Activated CD4-positive, alpha-beta memory T cell treated with anti-CD3 and anti-CD28 coated beads for 36 hours (primary cell): ENCODE measurements at regions not wholly inside any gene's neighbourhood (a gene's known extent, or its start where the extent isn't known, plus 50 kb on each side); places are given as distances from the start of the nearest gene placed in this dataset.

ENCODE experiments used
- CTCF ChIA-PET: fragments of 350-600 bp; sonication (Branson Sonifier 250); formaldehyde crosslinking; loops from one replicate; lab custom pipeline; 2021; ENCODE audit warnings: antibody characterized with exemption, inconsistent platforms; lab: Charles Lee
- POLR2A ChIA-PET: fragments of 350-600 bp; sonication (Branson Sonifier 250); formaldehyde crosslinking; loops from one replicate; lab custom pipeline; 2021; ENCODE audit warnings: antibody characterized with exemption; lab: Charles Lee
- DNase-seq: peaks from one replicate; pipeline ENCODE4 v3.0.0-alpha.2; 2020
- H3K27ac Mint-ChIP-seq: one replicate; pipeline ENCODE4 v1.8.0; 2021; ENCODE audit warnings: mixed read lengths
- H3K27me3 Mint-ChIP-seq: one replicate; pipeline ENCODE4 v1.8.0; 2021; ENCODE audit warnings: mixed read lengths
- H3K36me3 Mint-ChIP-seq: one replicate; pipeline ENCODE4 v1.8.0; 2021; ENCODE audit warnings: mixed read lengths
- H3K4me1 Mint-ChIP-seq: one replicate; pipeline ENCODE4 v1.8.0; 2021; ENCODE audit warnings: low read depth, mixed read lengths
- H3K4me3 Mint-ChIP-seq: one replicate; pipeline ENCODE4 v1.8.0; 2021; ENCODE audit warnings: mild to moderate bottlenecking, mixed read lengths
- H3K9me3 Mint-ChIP-seq: one replicate; pipeline ENCODE4 v1.8.0; 2021; ENCODE audit warnings: mixed read lengths
- intact Hi-C: fragments of 100-400 bp; cut with micrococcal nuclease; formaldehyde crosslinking; loops from one replicate; pipeline ENCODE4 v1.15.1; 2023

DNA sequence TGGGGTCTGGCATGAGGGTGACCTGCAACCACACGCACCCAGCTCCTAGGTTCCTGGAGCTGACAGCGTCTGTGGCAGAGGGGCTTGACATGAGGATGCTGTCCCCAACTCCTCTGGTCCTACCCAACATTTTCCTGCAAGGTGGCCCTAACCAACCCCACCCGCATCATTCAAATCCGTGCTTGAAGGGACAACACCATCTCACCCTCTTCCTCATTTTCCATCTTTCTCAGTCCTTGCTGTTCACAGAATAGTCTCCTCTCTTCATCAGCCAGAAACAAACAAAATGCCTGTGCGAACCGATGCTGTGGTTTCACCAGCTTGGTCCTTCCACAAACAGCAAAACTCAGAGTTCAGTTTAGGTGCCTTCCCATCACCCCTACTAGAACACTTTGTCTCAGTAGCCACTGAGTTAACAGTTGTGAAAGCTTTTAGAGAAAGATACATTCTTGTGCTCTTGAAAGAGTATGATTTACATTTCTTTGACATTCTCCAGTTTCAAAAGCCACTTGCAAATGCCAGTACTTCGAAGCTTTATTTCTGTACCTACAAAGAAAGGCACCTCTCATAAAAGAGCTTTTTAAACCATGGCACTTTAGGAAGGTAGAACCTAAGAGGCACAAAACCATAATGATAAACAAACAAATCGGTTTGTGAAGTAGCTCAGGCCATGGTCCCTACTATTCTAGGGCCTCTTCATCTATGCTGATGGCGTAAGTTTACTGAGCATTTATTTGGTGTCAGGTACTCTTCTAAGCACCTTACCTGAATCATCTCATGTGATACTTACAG lies 360.1 kb downstream of the SHQ1 start:
- CTCF ChIA-PET, result interaction anchor here (1.0 to 1.1 kb wide), 2 partner anchors 19 to 34 kb away, joined by 3 read pairs; no protein-coding TSS in a partner anchor

DNA sequence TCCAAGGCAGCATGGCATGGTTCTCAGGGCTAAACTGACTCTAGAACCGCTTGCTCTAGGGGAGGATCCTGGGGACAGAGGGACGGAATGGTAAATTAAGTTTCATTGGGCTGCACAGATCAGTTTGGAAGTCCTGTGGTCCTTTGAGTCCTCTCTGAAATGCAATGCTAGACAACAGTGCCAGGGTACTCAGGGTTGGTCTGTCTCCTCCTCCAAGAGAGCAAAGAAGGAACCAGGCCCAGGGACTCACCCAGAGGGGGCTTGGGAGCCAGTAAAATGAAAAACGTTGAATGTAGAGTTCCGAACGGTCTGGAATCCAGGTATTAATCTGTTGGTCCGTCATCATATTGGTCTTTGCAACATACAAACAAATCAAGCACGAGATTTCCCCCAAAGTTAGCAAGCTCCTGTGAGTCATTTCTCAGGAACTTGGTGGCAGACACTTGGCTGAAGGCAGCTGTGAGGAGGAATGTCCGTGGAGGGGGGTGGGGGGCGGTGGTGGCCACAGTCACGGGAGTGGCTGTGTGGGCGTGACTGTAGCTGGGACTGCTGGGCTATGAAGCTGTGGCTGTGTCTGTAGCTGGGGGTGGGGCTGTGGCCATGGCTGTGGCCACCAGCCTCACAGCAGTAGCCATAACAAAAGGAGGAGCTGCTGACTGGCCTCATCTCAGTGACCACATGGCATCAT lies 361.0 kb downstream of the SHQ1 start:
- DNase-seq, result peak; percentile 83
- H3K36me3 Mint-ChIP-seq, result peaks cover 16% of the 10 kb centered on the region
- H3K27ac Mint-ChIP-seq, result peak overlapping the region; percentile 85
- peaks cover 62% of the 10 kb centered on the region for H3K4me1 Mint-ChIP-seq
- ChIA-PET CTCF (interaction anchor here (0.6 to 1.5 kb wide), 4 partner anchors 10 to 806 kb away, joined by 3 read pairs; no protein-coding TSS in a partner anchor), POLR2A (interaction anchor here (1.0 to 1.6 kb wide), 4 partner anchors 10 to 50 kb away, joined by 3 to 10 read pairs (median 5); no protein-coding TSS in a partner anchor)
- intact Hi-C loops, result loop anchor here (10.0 kb wide), 1 partner anchor 612 kb away; no protein-coding TSS in a partner anchor
- H3K4me3 Mint-ChIP-seq, result peak overlapping the region; percentile 34
- no peaks in the 10 kb centered on the region for H3K27me3 Mint-ChIP-seq
- peaks cover 17% of the 10 kb centered on the region for H3K9me3 Mint-ChIP-seq

More for the DNA sequence above, 360.1 kb downstream of the SHQ1 start:
- intact Hi-C loops, result loop anchor here (10.0 kb wide), 1 partner anchor 613 kb away; no protein-coding TSS in a partner anchor
- Mint-ChIP-seq H3K4me1 (peaks cover 53% of the 10 kb centered on the region), H3K27ac (peak overlapping the region; percentile 85), H3K4me3 (no peak overlapping the region), H3K27me3 (no peaks in the 10 kb centered on the region), H3K36me3 (peaks cover 16% of the 10 kb centered on the region), H3K9me3 (peaks cover 17% of the 10 kb centered on the region)
- DNase-seq, result no peak
- POLR2A ChIA-PET, result interaction anchor here (1.0 to 1.6 kb wide), 4 partner anchors 9 to 51 kb away, joined by 3 to 10 read pairs (median 5); no protein-coding TSS in a partner anchor

GRCh38 chr3:72485641-72486040 lies 362.6 kb downstream of the SHQ1 start:
- Mint-ChIP-seq H3K27me3 (no peaks in the 10 kb centered on the region), H3K4me1 (peaks cover 76% of the 10 kb centered on the region), H3K4me3 (no peak overlapping the region), H3K9me3 (peaks cover 17% of the 10 kb centered on the region), H3K36me3 (peaks cover 17% of the 10 kb centered on the region), H3K27ac (peak overlapping the region; percentile 83)
- DNase-seq, result no peak
- ChIA-PET CTCF (interaction anchor here (1.5 kb wide), 1 partner anchor 12 kb away, joined by 3 read pairs; no protein-coding TSS in a partner anchor), POLR2A (interaction anchor here (0.6 kb wide), 1 partner anchor 515 kb away, joined by 3 read pairs; no protein-coding TSS in a partner anchor)
- intact Hi-C loops, result loop anchor here (1.0 to 10.0 kb wide), 2 partner anchors 142 to 611 kb away; no protein-coding TSS in a partner anchor

- H3K4me1 Mint-ChIP-seq, result peaks cover 87% of the 10 kb centered on the region
- peaks cover 27% of the 10 kb centered on the region for H3K9me3 Mint-ChIP-seq
- peak overlapping the region; percentile 91 for H3K27ac Mint-ChIP-seq
- peaks cover 25% of the 10 kb centered on the region for H3K36me3 Mint-ChIP-seq
- intact Hi-C loops, result loop anchor here (1.0 to 10.0 kb wide), 11 partner anchors 8 to 761 kb away; no protein-coding TSS in a partner anchor
- no peaks in the 10 kb centered on the region for H3K27me3 Mint-ChIP-seq
- CTCF ChIA-PET, result interaction anchor here (0.6 to 2.3 kb wide), 4 partner anchors 37 to 183 kb away, joined by 3 to 7 read pairs (median 4); no protein-coding TSS in a partner anchor
- no peak overlapping the region for H3K4me3 Mint-ChIP-seq
- POLR2A ChIA-PET, result interaction anchor here (0.6 to 2.6 kb wide), 7 partner anchors 9 to 500 kb away, joined by 3 to 18 read pairs (median 4); partner anchors contain the start of gene RYBP
- no peak for DNase-seq
Measured at GRCh38 chr3:72483554-72484104, 364.6 kb downstream of the SHQ1 start.

DNA sequence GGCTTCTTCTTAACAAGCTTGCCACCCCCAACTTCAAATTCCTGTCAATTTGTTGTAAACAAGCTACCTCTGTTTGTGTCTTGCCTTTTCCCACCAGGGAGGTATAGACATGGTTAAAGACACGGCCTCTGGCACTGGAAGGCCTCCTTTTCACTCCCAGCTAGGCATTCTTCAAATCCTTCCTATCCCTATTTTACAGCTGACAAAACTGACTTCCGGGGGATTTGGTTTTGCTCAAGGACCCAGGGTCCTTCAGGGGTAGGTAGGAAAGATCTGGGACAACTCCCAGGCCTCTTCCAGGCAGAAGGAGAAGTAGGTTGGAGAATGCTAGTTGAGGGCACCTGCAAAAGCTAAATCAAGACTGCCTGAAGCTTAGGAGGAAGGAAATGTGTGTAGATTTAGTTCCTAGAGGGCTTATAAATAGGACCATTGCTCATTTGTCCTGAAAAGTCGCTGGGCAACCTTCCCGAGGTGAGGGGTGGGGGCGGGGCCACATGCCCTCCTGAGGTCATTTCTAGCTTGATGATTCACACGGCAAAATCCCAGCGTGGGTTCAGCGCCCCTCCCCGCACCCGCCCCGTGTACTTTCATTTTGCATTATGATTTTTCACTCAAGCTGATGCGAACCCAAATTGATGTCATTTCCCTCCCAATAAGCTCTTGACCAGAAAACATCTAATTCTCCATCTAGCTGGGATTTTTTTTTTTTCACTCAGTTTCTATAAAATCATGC lies 365.5 kb downstream of the SHQ1 start:
- peak overlapping the region; percentile 91 for H3K27ac Mint-ChIP-seq
- H3K4me3 Mint-ChIP-seq, result peak overlapping the region; percentile 42
- peaks cover 27% of the 10 kb centered on the region for H3K9me3 Mint-ChIP-seq
- H3K4me1 Mint-ChIP-seq, result peaks cover 79% of the 10 kb centered on the region
- intact Hi-C loops, result loop anchor here (1.0 to 10.0 kb wide), 8 partner anchors 7 to 760 kb away; no protein-coding TSS in a partner anchor
- ChIA-PET POLR2A (interaction anchor here (0.9 to 2.6 kb wide), 6 partner anchors 10 to 484 kb away, joined by 3 to 18 read pairs (median 4); partner anchors contain the start of gene RYBP), CTCF (interaction anchor here (1.4 to 2.3 kb wide), 3 partner anchors 38 to 184 kb away, joined by 3 to 7 read pairs (median 4); no protein-coding TSS in a partner anchor)
- DNase-seq, result peak; percentile 95
- H3K27me3 Mint-ChIP-seq, result no peaks in the 10 kb centered on the region
- peaks cover 25% of the 10 kb centered on the region for H3K36me3 Mint-ChIP-seq

GRCh38 chr3:72481542-72481941 lies 366.7 kb downstream of the SHQ1 start:
- CTCF ChIA-PET, result interaction anchor here (1.4 to 2.3 kb wide), 2 partner anchors 39 kb away, joined by 3 to 7 read pairs; no protein-coding TSS in a partner anchor
- H3K4me1 Mint-ChIP-seq, result peaks cover 74% of the 10 kb centered on the region
- intact Hi-C loops, result loop anchor here (1.0 to 10.0 kb wide), 6 partner anchors 54 to 759 kb away; no protein-coding TSS in a partner anchor
- POLR2A ChIA-PET, result interaction anchor here (1.7 to 2.2 kb wide), 2 partner anchors 34 to 482 kb away, joined by 3 to 6 read pairs; partner anchors contain the start of gene RYBP
- peaks cover 25% of the 10 kb centered on the region for H3K36me3 Mint-ChIP-seq
- peaks cover 27% of the 10 kb centered on the region for H3K9me3 Mint-ChIP-seq
- no peaks in the 10 kb centered on the region for H3K27me3 Mint-ChIP-seq
- peak overlapping the region; percentile 23 for H3K4me3 Mint-ChIP-seq
- peak overlapping the region; percentile 95 for H3K27ac Mint-ChIP-seq
- peak; percentile 50 for DNase-seq

GRCh38 chr3:72480366-72480765 lies 367.9 kb downstream of the SHQ1 start:
- intact Hi-C loops, result loop anchor here (5.0 to 10.0 kb wide), 5 partner anchors 53 to 758 kb away; no protein-coding TSS in a partner anchor
- H3K4me1 Mint-ChIP-seq, result peaks cover 74% of the 10 kb centered on the region
- peaks cover 17% of the 10 kb centered on the region for H3K36me3 Mint-ChIP-seq
- H3K4me3 Mint-ChIP-seq, result peak overlapping the region; percentile 38
- ChIA-PET CTCF (no interaction called here), POLR2A (no interaction called here)
- peaks cover 20% of the 10 kb centered on the region for H3K9me3 Mint-ChIP-seq
- peak overlapping the region; percentile 95 for H3K27ac Mint-ChIP-seq
- no peak for DNase-seq
- H3K27me3 Mint-ChIP-seq, result no peaks in the 10 kb centered on the region

DNA sequence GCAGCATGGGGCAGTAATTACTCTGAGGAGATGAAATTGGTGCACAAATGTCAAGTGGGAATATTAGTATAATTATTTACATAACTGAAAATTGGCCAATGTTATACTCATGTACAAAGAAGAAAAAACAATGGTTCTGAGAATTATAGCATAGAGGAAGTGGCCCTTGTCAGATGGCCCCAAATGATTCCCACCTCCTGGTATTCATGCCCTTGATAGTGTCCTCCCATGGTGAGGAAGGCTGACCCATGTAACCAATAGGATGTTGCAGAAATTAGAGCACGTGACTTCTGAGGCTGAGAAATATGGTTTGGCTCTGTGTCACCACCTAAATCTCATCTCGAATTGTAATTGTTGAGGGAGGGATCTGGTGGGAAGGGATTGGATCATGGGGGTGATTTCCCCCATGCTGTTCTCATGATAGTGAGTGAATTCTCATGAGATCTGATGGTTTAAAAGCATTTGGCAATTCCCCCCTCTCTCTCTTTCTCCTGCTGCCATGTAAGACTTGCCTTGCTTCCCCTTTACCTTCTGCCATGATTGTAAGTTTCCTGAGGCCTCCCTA lies 368.5 kb downstream of the SHQ1 start:
- Mint-ChIP-seq H3K4me1 (peaks cover 74% of the 10 kb centered on the region), H3K36me3 (peaks cover 11% of the 10 kb centered on the region), H3K27ac (peak overlapping the region; percentile 76), H3K9me3 (peaks cover 14% of the 10 kb centered on the region), H3K27me3 (no peaks in the 10 kb centered on the region), H3K4me3 (no peak overlapping the region)
- ChIA-PET POLR2A (no interaction called here), CTCF (no interaction called here)
- DNase-seq, result no peak
- intact Hi-C loops, result loop anchor here (5.0 to 10.0 kb wide), 6 partner anchors 52 to 757 kb away; no protein-coding TSS in a partner anchor

DNA sequence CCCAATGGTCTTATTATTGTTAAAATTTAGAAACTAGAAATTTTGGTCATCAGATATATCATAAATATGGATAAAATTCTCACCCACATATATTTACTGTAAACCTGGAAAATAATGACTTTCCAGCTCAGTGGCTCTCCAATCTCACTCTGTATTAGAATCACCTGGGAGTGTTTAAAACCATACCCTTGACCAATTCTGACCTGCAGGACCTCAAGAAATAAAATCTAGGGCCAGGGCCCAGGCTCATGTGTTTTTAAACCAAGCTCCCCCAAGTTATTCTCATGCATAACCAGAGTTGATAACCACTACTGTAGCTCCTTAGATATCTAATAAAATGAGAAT lies 372.1 kb downstream of the SHQ1 start:
- no peak overlapping the region for H3K4me3 Mint-ChIP-seq
- ChIA-PET CTCF (no interaction called here), POLR2A (interaction anchor here (1.5 to 1.6 kb wide), 2 partner anchors 29 to 45 kb away, joined by 3 to 5 read pairs; no protein-coding TSS in a partner anchor)
- H3K27me3 Mint-ChIP-seq, result no peaks in the 10 kb centered on the region
- H3K4me1 Mint-ChIP-seq, result peaks cover 58% of the 10 kb centered on the region
- no peak for DNase-seq
- H3K9me3 Mint-ChIP-seq, result peaks cover 11% of the 10 kb centered on the region
- no peak overlapping the region for H3K27ac Mint-ChIP-seq
- intact Hi-C loops, result loop anchor here (5.0 kb wide), 1 partner anchor 479 kb away; no protein-coding TSS in a partner anchor
- H3K36me3 Mint-ChIP-seq, result peaks cover 8% of the 10 kb centered on the region
